HEK293 (cell line): ENCODE measurements at regions not wholly inside any gene's neighbourhood (a gene's known extent, or its start where the extent isn't known, plus 50 kb on each side); places are given as distances from the start of the nearest gene placed in this dataset.

Experiments
- CTCF ChIA-PET: fragments of 350-600 bp; formaldehyde crosslinking; extraction: SDS; loops from one replicate; lab custom pipeline; 2021; ENCODE audit warnings: antibody characterized with exemption; lab: Yijun Ruan, JAX
- POLR2A ChIA-PET: fragments of 300-600 bp; formaldehyde crosslinking; extraction: SDS; loops from one replicate; lab custom pipeline; 2020; ENCODE audit warnings: antibody characterized with exemption, inconsistent platforms; lab: Yijun Ruan, JAX
- H3K27ac ChIP-seq: fragments of 200-500 bp; sonication (Bioruptor generic); 2 replicates; pipeline ENCODE4 v1.5.1; 2014; ENCODE audit warnings: low read depth, low read length, control low read depth, inconsistent platforms; ENCODE audit errors: extremely low read depth
- H3K36me3 ChIP-seq, 2 experiments: fragments of 200-500 bp in 1 of 2; sonication (Bioruptor generic) in 1 of 2; 1 replicate in 1 of 2; 2 replicates in 1 of 2; pipeline ENCODE4 v1.5.1; 2014 to 2017; ENCODE audit warnings: inconsistent platforms in 2 of 2, low read length in 2 of 2; ENCODE audit not compliant: control insufficient read depth in 2 of 2, insufficient read depth in 1 of 2
- H3K4me1 ChIP-seq: fragments of 200-500 bp; sonication (Bioruptor generic); 2 replicates; pipeline ENCODE4 v1.5.1; 2014; ENCODE audit warnings: mild to moderate bottlenecking, low read length, inconsistent platforms; ENCODE audit not compliant: control insufficient read depth, insufficient read depth
- H3K4me3 ChIP-seq: 2 replicates; pipeline ENCODE4 v1.5.1; 2011; ENCODE audit warnings: low read depth, mild to moderate bottlenecking, control low read depth, low read length, moderate library complexity
- H3K9me3 ChIP-seq: fragments of 200-500 bp; sonication (Bioruptor generic); 2 replicates; pipeline ENCODE4 v1.5.1; 2014; ENCODE audit warnings: low read depth, low read length, inconsistent platforms; ENCODE audit not compliant: control insufficient read depth, insufficient read depth
- HOXD13 ChIP-seq: sonication (generic); formaldehyde crosslinking; IDR thresholded peaks from 2 replicates; pipeline ENCODE4 v1.8.0; 2022; ENCODE audit warnings: missing genetic modification reagents, borderline replicate concordance
- MEIS1 ChIP-seq: sonication (generic); formaldehyde crosslinking; IDR thresholded peaks from 2 replicates; pipeline ENCODE4 v1.8.1; 2022; ENCODE audit warnings: missing genetic modification reagents, mild to moderate bottlenecking, borderline replicate concordance
- SETDB1 ChIP-seq: IDR thresholded peaks from one replicate; pipeline ENCODE4 v1.6.1; 2017; ENCODE audit warnings: mild to moderate bottlenecking, low read length, moderate library complexity, mixed read lengths; ENCODE audit not compliant: insufficient read length
- TRIM28 ChIP-seq: IDR thresholded peaks from 2 replicates; pipeline ENCODE4 v1.6.1; 2011; ENCODE audit warnings: low read length, control low read depth, borderline replicate concordance
- YY1 ChIP-seq: fragments of 450-650 bp; formaldehyde crosslinking; IDR thresholded peaks from 2 replicates; pipeline ENCODE4 v1.5.1; 2018; ENCODE audit warnings: missing biosample characterization, missing genetic modification characterization
- ZNF132 ChIP-seq: fragments of 450-650 bp; formaldehyde crosslinking; IDR thresholded peaks from 2 replicates; pipeline ENCODE4 v1.5.1; 2017; ENCODE audit warnings: missing biosample characterization, missing genetic modification characterization, borderline replicate concordance
- ZNF202 ChIP-seq: fragments of 450-650 bp; formaldehyde crosslinking; IDR thresholded peaks from 2 replicates; pipeline ENCODE4 v1.5.1; 2016; ENCODE audit warnings: missing biosample characterization, missing genetic modification characterization, borderline replicate concordance
- ZNF223 ChIP-seq: fragments of 450-650 bp; formaldehyde crosslinking; IDR thresholded peaks from 2 replicates; pipeline ENCODE4 v1.5.1; 2016; ENCODE audit warnings: missing biosample characterization, missing genetic modification characterization
- ZNF239 ChIP-seq: fragments of 450-650 bp; formaldehyde crosslinking; IDR thresholded peaks from 2 replicates; pipeline ENCODE4 v1.5.1; 2016; ENCODE audit warnings: missing biosample characterization, missing genetic modification characterization
- ZNF24 ChIP-seq: fragments of 450-650 bp; formaldehyde crosslinking; IDR thresholded peaks from 2 replicates; pipeline ENCODE4 v1.5.1; 2016; ENCODE audit warnings: missing biosample characterization, missing genetic modification characterization
- ZNF266 ChIP-seq: fragments of 450-650 bp; formaldehyde crosslinking; IDR thresholded peaks from 2 replicates; pipeline ENCODE4 v1.5.1; 2016; ENCODE audit warnings: missing biosample characterization, missing genetic modification characterization, low read depth
- ZNF274 ChIP-seq, 2 experiments: fragments of 200-500 bp in 1 of 2; fragments of 450-650 bp in 1 of 2; sonication (Bioruptor generic) in 1 of 2; formaldehyde crosslinking in 1 of 2; IDR thresholded peaks; 2 replicates each; pipeline versions ENCODE4 v1.5.1 to v1.6.1; 2014 to 2016; ENCODE audit warnings: borderline replicate concordance in 1 of 2, inconsistent platforms in 1 of 2, low read length in 1 of 2, missing biosample characterization in 1 of 2, missing genetic modification characterization in 1 of 2
- ZNF341 ChIP-seq: fragments of 450-650 bp; formaldehyde crosslinking; IDR thresholded peaks from 2 replicates; pipeline ENCODE4; 2016; ENCODE audit warnings: low read depth, missing biosample characterization, missing genetic modification characterization
- ZNF37A ChIP-seq: fragments of 450-650 bp; IDR thresholded peaks from 2 replicates; pipeline ENCODE4 v1.5.1; 2018; ENCODE audit warnings: missing biosample characterization, missing genetic modification characterization
- ZNF544 ChIP-seq: fragments of 450-650 bp; formaldehyde crosslinking; IDR thresholded peaks from 2 replicates; pipeline ENCODE4 v1.5.0; 2017; ENCODE audit warnings: missing biosample characterization, missing genetic modification characterization
- ZNF549 ChIP-seq: fragments of 450-650 bp; IDR thresholded peaks from 2 replicates; pipeline ENCODE4 v1.5.1; 2018; ENCODE audit warnings: missing biosample characterization, missing genetic modification characterization, mild to moderate bottlenecking, inconsistent platforms, moderate library complexity
- ZNF555 ChIP-seq: fragments of 450-650 bp; formaldehyde crosslinking; conservative IDR thresholded peaks from 2 replicates; pipeline ENCODE4 v1.5.1; 2017; ENCODE audit warnings: missing biosample characterization, mild to moderate bottlenecking, missing genetic modification characterization, inconsistent platforms
- ZNF560 ChIP-seq: fragments of 450-650 bp; formaldehyde crosslinking; IDR thresholded peaks from 2 replicates; pipeline ENCODE4 v1.5.1; 2017; ENCODE audit warnings: missing biosample characterization, missing genetic modification characterization, borderline replicate concordance
- ZNF600 ChIP-seq: fragments of 450-650 bp; formaldehyde crosslinking; IDR thresholded peaks from 2 replicates; pipeline ENCODE4 v1.5.1; 2016; ENCODE audit warnings: missing biosample characterization, missing genetic modification characterization
- ZNF623 ChIP-seq: fragments of 450-650 bp; formaldehyde crosslinking; IDR thresholded peaks from 2 replicates; pipeline ENCODE4 v1.5.1; 2016; ENCODE audit warnings: missing biosample characterization, missing genetic modification characterization
- ZNF654 ChIP-seq: fragments of 450-650 bp; formaldehyde crosslinking; IDR thresholded peaks from 2 replicates; pipeline ENCODE4 v1.5.1; 2016; ENCODE audit warnings: low read depth, missing biosample characterization, missing genetic modification characterization
- ZNF677 ChIP-seq: fragments of 450-650 bp; IDR thresholded peaks from 2 replicates; pipeline ENCODE4 v1.5.0; 2018; ENCODE audit warnings: missing biosample characterization, mild to moderate bottlenecking, missing genetic modification characterization, moderate library complexity
- TF ChIP-seq, protein P1 (sequence below): fragments of 450-650 bp; formaldehyde crosslinking; IDR thresholded peaks from 2 replicates; pipeline ENCODE4 v1.5.1; 2016; ENCODE audit warnings: missing biosample characterization, missing genetic modification characterization
- TF ChIP-seq, protein P2 (sequence below): fragments of 450-650 bp; formaldehyde crosslinking; IDR thresholded peaks from 2 replicates; pipeline ENCODE4 v1.5.1; 2016; ENCODE audit warnings: missing biosample characterization, missing genetic modification characterization
- TF ChIP-seq, protein P3 (sequence below): fragments of 450-650 bp; formaldehyde crosslinking; IDR thresholded peaks from 2 replicates; pipeline ENCODE4 v1.5.1; 2016; ENCODE audit warnings: missing biosample characterization, missing genetic modification characterization, borderline replicate concordance

DNA sequence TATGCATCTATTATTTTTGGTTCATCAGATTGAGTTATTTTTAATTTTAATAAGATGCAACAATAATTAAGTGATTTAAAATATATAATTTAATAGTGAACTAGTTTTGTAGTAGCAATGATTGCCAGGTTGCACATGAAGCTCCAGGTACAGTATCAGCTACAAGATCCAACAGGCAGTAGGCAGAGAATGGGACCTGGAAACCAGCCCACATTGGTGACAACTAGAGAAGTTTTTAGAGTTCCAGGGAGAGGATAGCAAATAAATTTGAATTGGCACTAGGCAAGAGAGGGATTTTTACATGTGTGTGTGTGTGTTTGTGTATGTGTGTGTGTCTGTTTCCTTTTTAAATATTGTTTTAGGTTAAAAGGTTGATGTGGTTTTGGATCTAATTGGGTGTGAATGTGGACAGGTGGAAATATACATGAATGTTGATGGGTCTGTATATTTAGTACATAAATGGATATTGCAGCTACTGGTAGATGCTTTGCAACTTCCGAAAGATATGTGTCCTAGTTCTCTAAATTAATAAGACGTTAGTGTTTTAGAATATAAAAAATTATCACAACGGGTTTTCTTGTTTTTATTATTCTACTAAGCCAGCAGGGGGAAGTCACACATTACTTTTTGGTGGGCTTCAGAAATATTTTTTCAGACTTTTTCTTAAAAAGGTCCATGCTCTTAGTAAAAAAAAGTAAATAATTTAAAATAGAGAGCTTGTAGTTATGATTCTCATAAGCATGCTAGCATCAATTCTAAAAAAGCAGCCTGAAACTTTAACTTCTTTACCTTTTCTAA, 110.1 kb upstream of the GBE1 start:
- ChIA-PET CTCF (interaction anchor here (0.6 to 1.0 kb wide), 3 partner anchors 216 to 306 kb away, joined by 3 read pairs; no protein-coding TSS in a partner anchor), POLR2A (no interaction called here)
- Histone ChIP-seq H3K4me3 (no peak overlapping the region), H3K9me3 (no peaks in the 10 kb centered on the region), H3K27ac (no peak overlapping the region), H3K36me3 (no peaks in the 10 kb centered on the region), H3K4me1 (no peaks in the 10 kb centered on the region)
- TF ChIP-seq ZNF341: no peak
- TF ChIP-seq ZNF274 (IDR thresholded peaks at IDR 0.05; ENCODE audit: low read length): no peak
- TF ChIP-seq ZNF274 (tag by site-specific recombination; IDR thresholded peaks at IDR 0.05; ENCODE audit: borderline replicate concordance): no peak
- TF ChIP-seq ZNF549 (tag by site-specific recombination): no peak
- TF ChIP-seq TRIM28: no peak
- no peak for TF ChIP-seq ZNF266
- TF ChIP-seq YY1 (tag by site-specific recombination): no peak
- TF ChIP-seq ZNF223: no peak
- no peak for TF ChIP-seq ZNF202

DNA sequence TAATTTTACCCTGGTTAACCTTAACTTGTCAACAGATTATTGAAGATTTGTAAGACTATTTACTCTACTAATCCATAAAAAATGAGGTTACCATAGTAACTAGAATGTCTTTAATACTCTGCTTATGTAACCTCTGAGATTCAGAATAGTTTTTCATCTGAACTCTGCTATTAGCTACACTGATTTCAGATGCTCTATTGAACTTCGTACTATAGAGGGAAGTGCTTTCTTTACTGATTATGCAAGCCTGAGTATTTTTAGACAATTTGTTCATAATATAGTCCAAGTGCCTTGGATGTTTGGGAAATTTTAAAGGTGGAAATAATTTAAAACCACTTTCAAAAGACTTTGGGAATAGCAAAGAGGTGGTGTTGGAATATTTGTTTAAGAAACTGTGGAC, 107.9 kb upstream of the GBE1 start:
- CTCF ChIA-PET: no interaction called here
- Histone ChIP-seq H3K4me1 (no peaks in the 10 kb centered on the region), H3K27ac (no peak overlapping the region), H3K9me3 (no peaks in the 10 kb centered on the region)
- TF ChIP-seq, protein P1, sequence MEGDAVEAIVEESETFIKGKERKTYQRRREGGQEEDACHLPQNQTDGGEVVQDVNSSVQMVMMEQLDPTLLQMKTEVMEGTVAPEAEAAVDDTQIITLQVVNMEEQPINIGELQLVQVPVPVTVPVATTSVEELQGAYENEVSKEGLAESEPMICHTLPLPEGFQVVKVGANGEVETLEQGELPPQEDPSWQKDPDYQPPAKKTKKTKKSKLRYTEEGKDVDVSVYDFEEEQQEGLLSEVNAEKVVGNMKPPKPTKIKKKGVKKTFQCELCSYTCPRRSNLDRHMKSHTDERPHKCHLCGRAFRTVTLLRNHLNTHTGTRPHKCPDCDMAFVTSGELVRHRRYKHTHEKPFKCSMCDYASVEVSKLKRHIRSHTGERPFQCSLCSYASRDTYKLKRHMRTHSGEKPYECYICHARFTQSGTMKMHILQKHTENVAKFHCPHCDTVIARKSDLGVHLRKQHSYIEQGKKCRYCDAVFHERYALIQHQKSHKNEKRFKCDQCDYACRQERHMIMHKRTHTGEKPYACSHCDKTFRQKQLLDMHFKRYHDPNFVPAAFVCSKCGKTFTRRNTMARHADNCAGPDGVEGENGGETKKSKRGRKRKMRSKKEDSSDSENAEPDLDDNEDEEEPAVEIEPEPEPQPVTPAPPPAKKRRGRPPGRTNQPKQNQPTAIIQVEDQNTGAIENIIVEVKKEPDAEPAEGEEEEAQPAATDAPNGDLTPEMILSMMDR (tag by site-specific recombination): no peak
- TF ChIP-seq ZNF544 (tag by site-specific recombination): no peak
- TF ChIP-seq, all 188 proteins: peak for 0
- Histone ChIP-seq H3K4me3 (no peak overlapping the region), H3K36me3 (no peaks in the 10 kb centered on the region)
- POLR2A ChIA-PET: no interaction called here

DNA sequence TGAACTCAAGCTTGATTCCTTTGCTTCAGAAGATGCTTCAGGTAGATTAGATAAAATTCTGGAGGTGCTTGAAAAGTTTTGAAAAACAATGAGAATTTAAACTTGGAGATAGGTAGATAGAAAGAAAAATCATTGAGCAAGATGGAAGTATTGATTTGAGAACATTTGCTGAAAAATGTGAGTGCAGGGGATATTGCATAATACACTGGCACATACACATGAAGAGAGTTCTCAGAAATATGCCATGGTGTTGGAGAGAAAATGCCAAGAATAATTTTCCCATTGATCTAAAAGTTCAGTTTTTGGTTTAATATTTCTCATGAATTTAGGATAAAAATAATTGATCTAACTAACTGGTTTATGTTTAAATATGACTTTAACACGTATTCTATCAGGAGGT, 107.2 kb upstream of the GBE1 start:
- Histone ChIP-seq H3K4me3 (no peak overlapping the region), H3K27ac (no peak overlapping the region), H3K4me1 (no peaks in the 10 kb centered on the region), H3K36me3 (no peaks in the 10 kb centered on the region), H3K9me3 (no peaks in the 10 kb centered on the region)
- TF ChIP-seq ZNF677 (tag by site-specific recombination) (no peak), ZNF560 (tag by site-specific recombination) (no peak), ZNF555 (tag by site-specific recombination) (no peak), MEIS1 (CRISPR knock-in tag) (no peak), ZNF600 (tag by site-specific recombination) (no peak), ZNF24 (tag by site-specific recombination) (no peak), TRIM28 (no peak), ZNF37A (tag by site-specific recombination) (no peak), ZNF654 (tag by site-specific recombination) (no peak), HOXD13 (no peak), ZNF239 (tag by site-specific recombination) (no peak), ZNF132 (tag by site-specific recombination) (no peak), SETDB1 (no peak), ZNF623 (no peak)
- TF ChIP-seq, protein P2, sequence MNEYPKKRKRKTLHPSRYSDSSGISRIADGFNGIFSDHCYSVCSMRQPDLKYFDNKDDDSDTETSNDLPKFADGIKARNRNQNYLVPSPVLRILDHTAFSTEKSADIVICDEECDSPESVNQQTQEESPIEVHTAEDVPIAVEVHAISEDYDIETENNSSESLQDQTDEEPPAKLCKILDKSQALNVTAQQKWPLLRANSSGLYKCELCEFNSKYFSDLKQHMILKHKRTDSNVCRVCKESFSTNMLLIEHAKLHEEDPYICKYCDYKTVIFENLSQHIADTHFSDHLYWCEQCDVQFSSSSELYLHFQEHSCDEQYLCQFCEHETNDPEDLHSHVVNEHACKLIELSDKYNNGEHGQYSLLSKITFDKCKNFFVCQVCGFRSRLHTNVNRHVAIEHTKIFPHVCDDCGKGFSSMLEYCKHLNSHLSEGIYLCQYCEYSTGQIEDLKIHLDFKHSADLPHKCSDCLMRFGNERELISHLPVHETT (tag by site-specific recombination): no peak
- TF ChIP-seq, protein P3, sequence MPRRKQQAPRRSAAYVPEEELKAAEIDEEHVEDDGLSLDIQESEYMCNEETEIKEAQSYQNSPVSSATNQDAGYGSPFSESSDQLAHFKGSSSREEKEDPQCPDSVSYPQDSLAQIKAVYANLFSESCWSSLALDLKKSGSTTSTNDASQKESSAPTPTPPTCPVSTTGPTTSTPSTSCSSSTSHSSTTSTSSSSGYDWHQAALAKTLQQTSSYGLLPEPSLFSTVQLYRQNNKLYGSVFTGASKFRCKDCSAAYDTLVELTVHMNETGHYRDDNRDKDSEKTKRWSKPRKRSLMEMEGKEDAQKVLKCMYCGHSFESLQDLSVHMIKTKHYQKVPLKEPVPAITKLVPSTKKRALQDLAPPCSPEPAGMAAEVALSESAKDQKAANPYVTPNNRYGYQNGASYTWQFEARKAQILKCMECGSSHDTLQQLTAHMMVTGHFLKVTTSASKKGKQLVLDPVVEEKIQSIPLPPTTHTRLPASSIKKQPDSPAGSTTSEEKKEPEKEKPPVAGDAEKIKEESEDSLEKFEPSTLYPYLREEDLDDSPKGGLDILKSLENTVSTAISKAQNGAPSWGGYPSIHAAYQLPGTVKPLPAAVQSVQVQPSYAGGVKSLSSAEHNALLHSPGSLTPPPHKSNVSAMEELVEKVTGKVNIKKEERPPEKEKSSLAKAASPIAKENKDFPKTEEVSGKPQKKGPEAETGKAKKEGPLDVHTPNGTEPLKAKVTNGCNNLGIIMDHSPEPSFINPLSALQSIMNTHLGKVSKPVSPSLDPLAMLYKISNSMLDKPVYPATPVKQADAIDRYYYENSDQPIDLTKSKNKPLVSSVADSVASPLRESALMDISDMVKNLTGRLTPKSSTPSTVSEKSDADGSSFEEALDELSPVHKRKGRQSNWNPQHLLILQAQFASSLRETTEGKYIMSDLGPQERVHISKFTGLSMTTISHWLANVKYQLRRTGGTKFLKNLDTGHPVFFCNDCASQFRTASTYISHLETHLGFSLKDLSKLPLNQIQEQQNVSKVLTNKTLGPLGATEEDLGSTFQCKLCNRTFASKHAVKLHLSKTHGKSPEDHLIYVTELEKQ (tag by site-specific recombination): no peak
- ChIA-PET CTCF (no interaction called here), POLR2A (no interaction called here)
